ENCODE measurements at regions not wholly inside any gene's neighbourhood (a gene's known extent, or its start where the extent isn't known, plus 50 kb on each side); places are given as distances from the start of the nearest gene placed in this dataset.

DNA sequence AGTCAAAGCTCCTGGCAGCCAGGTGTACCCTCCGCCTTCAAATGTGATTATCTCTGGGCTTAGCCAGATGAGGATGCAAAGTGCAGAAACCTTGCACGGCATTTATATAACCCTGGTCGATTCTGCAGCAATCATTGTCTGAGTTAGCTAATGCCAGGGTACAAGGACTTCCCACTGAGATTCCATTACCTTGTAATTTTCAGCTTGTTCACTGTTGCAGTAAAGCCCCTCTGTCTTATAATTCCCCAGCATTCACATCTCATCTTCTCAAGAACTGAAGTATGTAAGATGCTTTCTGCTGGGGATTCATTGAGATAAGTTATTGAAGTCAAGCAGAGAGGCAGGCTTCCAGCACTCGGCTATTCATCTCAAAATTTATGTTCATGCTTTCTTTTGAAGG lies 1090.6 kb upstream of the AUTS2 start:
- Histone ChIP-seq H3K18ac (ENCODE audit: low read depth, low read length) (no peak overlapping the region), H3K4me2 (ENCODE audit: low read depth, low read length) (no peak overlapping the region), H3K27me3 (ENCODE audit: control insufficient read depth, insufficient read depth, low read length) (no peaks in the 10 kb centered on the region), H2BK20ac (ENCODE audit: low read depth, low read length) (no peak overlapping the region), H2AFZ (replicated peaks; ENCODE audit: low read length, poor library complexity) (no peak overlapping the region), H2AK9ac (replicated peaks; ENCODE audit: low read depth, low read length, poor library complexity) (no peak overlapping the region), H3K56ac (ENCODE audit: extremely low read depth, insufficient read depth, low read length) (no peak overlapping the region), H3K4me1 (ENCODE audit: control insufficient read depth, insufficient read depth, low read length) (no peaks in the 10 kb centered on the region), H2BK5ac (ENCODE audit: low read depth, low read length, poor library complexity, severe bottlenecking) (no peak overlapping the region), H2AK5ac (ENCODE audit: low read depth, low read length) (no peak overlapping the region), H2BK120ac (ENCODE audit: low read depth, low read length) (no peak overlapping the region), H4K91ac (ENCODE audit: insufficient read depth, low read depth, low read length) (no peak overlapping the region), H3K9me3 (ENCODE audit: control insufficient read depth, insufficient read depth, low read length) (peaks cover 16% of the 10 kb centered on the region), H4K5ac (ENCODE audit: low read depth, low read length) (no peak overlapping the region), H4K8ac (ENCODE audit: low read depth in 2 of 2, low read length in 2 of 2) (no peak overlapping the region), H2BK15ac (ENCODE audit: low read depth, low read length) (no peak overlapping the region), H3K27ac (ENCODE audit: insufficient read depth, low read length) (no peak overlapping the region), H3K4me3 (ENCODE audit: insufficient read depth, low read depth, low read length) (no peak overlapping the region), H3K79me1 (ENCODE audit: low read depth in 1 of 2, low read length in 2 of 2) (no peaks in the 10 kb centered on the region), H3K23ac (ENCODE audit: low read depth, low read length) (no peak overlapping the region), H3K4ac (ENCODE audit: low read depth, low read length) (no peak overlapping the region), H3K9me1 (ENCODE audit: insufficient read depth, low read length) (no peaks in the 10 kb centered on the region), H3K36me3 (ENCODE audit: control insufficient read depth, insufficient read depth, low read length) (no peaks in the 10 kb centered on the region), H4K20me1 (ENCODE audit: insufficient read depth, low read length) (no peaks in the 10 kb centered on the region), H3K14ac (replicated peaks; ENCODE audit: low read depth, low read length) (no peak overlapping the region), H3K9ac (ENCODE audit: low read depth, low read length) (no peak overlapping the region)
- dilution Hi-C loops (cut with HindIII; ENCODE audit: low sequenced_read_pairs, unreplicated experiment) (no loop called here), in situ Hi-C loops (cut with MboI; ENCODE audit: low sequenced_read_pairs) (no loop called here), intact Hi-C loops (cut with micrococcal nuclease) (no loop called here)
- DNase-seq: no peak
- ATAC-seq (ENCODE audit: low read depth): no peak
- no TSS peak for BruUV-seq (replicated peaks)
- TF ChIP-seq CHD1 (IDR thresholded peaks at IDR 0.05; ENCODE audit: low read depth, low read length): no peak
- ChIA-PET POLR2A (ENCODE audit: unreplicated experiment) (no interaction called here), CTCF (no interaction called here)
- no CpG with 5 or more reads among the region's 4 CpGs for WGBS, 2 experiments (ENCODE audit: extremely low coverage in 2 of 2, insufficient read length in 1 of 2)

All from IMR-90 (cell line).